DND-41 (cell line): ENCODE measurements at regions not wholly inside any gene's neighbourhood (a gene's known extent, or its start where the extent isn't known, plus 50 kb on each side); places are given as distances from the start of the nearest gene placed in this dataset.

ENCODE experiments used
- ATAC-seq: fragments of 200-7000 bp; cut with Tn5 transposase; 3 replicates; pipeline ENCODE4 v1.9.1; 2021; ENCODE audit warnings: low read depth; ENCODE audit not compliant: insufficient read depth
- DNase-seq: peaks from one replicate; pipeline ENCODE4 v3.0.0-alpha.2; 2020
- H2AFZ ChIP-seq: 2 replicates; pipeline ENCODE4 v1.6.0; 2012; ENCODE audit warnings: low read depth, low read length
- H3K27ac ChIP-seq: 2 replicates; pipeline ENCODE4 v1.5.1; 2012; ENCODE audit warnings: low read length, inconsistent platforms
- H3K27me3 ChIP-seq: fragments of 200-600 bp; sonication (generic); 2 replicates; pipeline ENCODE4 v1.6.0; 2012; ENCODE audit warnings: low read length, mild to moderate bottlenecking, inconsistent platforms; ENCODE audit not compliant: insufficient read depth, poor library complexity
- H3K36me3 ChIP-seq: 2 replicates; pipeline ENCODE4 v1.5.1; 2012; ENCODE audit warnings: low read length, inconsistent platforms; ENCODE audit not compliant: insufficient read depth
- H3K4me1 ChIP-seq: 2 replicates; pipeline ENCODE4 v1.5.1; 2012; ENCODE audit warnings: mild to moderate bottlenecking, low read length; ENCODE audit not compliant: insufficient read depth
- H3K4me2 ChIP-seq: 2 replicates; pipeline ENCODE4 v1.6.0; 2012; ENCODE audit warnings: mild to moderate bottlenecking, moderate library complexity, low read length, inconsistent platforms; ENCODE audit not compliant: insufficient read depth
- H3K4me3 ChIP-seq, 2 experiments: fragments of 200-600 bp in 1 of 2; shearing (Covaris generic) in 1 of 2; 2 replicates each; pipeline ENCODE4 v1.5.1; 2012 to 2016; ENCODE audit warnings: inconsistent platforms in 2 of 2, low read length in 2 of 2, mild to moderate bottlenecking in 2 of 2, low read depth in 1 of 2, moderate library complexity in 1 of 2
- H3K79me2 ChIP-seq: 2 replicates; pipeline ENCODE4 v1.6.0; 2012; ENCODE audit warnings: low read length, inconsistent platforms; ENCODE audit not compliant: insufficient read depth
- H3K9ac ChIP-seq: 2 replicates; pipeline ENCODE4 v1.6.0; 2012; ENCODE audit warnings: low read depth, mild to moderate bottlenecking, inconsistent platforms, low read length, moderate library complexity
- H3K9me3 ChIP-seq: 2 replicates; pipeline ENCODE4 v1.5.1; 2012; ENCODE audit warnings: low read length, moderate library complexity, mild to moderate bottlenecking, inconsistent platforms; ENCODE audit not compliant: insufficient read depth, severe bottlenecking
- H4K20me1 ChIP-seq: 2 replicates; pipeline ENCODE4 v1.6.0; 2012; ENCODE audit warnings: low read length; ENCODE audit not compliant: insufficient read depth
- EZH2 ChIP-seq: IDR thresholded peaks from 3 replicates; pipeline ENCODE4 v1.6.1; 2012; ENCODE audit warnings: borderline replicate concordance, low read depth, mild to moderate bottlenecking, moderate library complexity, low read length, inconsistent platforms; ENCODE audit not compliant: severe bottlenecking
- TF ChIP-seq, protein P1 (sequence below): IDR thresholded peaks from 2 replicates; pipeline ENCODE4 v1.5.1; 2012; ENCODE audit warnings: borderline replicate concordance, low read length, moderate library complexity, mild to moderate bottlenecking; ENCODE audit not compliant: poor library complexity, severe bottlenecking; ENCODE audit errors: extremely low read depth

DNA sequence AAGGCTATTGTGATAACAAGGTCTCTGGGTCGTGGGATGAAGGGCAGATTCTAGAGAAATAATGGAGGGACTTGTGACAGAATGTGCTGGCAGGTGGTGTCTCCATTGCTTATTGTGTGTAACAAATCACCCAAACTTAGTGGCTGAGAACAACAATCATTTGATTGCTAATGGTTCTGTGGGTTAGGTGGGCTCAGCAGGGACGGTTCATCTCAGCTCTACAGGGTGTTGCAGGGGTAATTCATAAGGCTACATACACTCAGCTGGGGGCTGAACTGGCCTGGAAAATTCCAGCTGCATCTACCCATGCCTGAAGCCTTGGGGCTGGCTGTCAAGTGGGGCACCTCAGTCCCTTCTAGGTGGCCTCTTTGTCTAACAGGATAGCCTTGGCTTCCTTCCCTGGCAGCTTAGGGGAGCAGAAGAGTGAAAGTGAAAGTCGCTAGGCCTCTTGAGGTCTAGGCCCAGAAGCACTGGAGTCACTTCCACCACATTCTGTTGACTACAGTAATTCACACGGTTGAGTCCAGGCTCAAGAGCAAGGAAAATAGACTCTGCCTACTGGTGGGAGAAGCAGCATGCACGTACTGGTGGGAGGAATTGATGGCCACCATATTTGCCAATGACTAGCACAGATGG is 308.9 kb downstream of the MN1 start:
- Histone ChIP-seq H3K27ac (peak overlapping the region; percentile 27; the same call in 1 of the 2 replicates), H3K9ac (no peak overlapping the region), H3K36me3 (no peaks in the 10 kb centered on the region), H3K4me3 (no peak overlapping the region), H3K4me1 (peaks cover 5% of the 10 kb centered on the region; the same call in 1 of the 2 replicates), H3K4me2 (no peak overlapping the region), H4K20me1 (no peaks in the 10 kb centered on the region), H3K79me2 (no peaks in the 10 kb centered on the region), H2AFZ (peak overlapping the region; percentile 19; the same call in 1 of the 2 replicates), H3K27me3 (no peaks in the 10 kb centered on the region), H3K9me3 (peaks cover 8% of the 10 kb centered on the region)
- TF ChIP-seq, protein P1, sequence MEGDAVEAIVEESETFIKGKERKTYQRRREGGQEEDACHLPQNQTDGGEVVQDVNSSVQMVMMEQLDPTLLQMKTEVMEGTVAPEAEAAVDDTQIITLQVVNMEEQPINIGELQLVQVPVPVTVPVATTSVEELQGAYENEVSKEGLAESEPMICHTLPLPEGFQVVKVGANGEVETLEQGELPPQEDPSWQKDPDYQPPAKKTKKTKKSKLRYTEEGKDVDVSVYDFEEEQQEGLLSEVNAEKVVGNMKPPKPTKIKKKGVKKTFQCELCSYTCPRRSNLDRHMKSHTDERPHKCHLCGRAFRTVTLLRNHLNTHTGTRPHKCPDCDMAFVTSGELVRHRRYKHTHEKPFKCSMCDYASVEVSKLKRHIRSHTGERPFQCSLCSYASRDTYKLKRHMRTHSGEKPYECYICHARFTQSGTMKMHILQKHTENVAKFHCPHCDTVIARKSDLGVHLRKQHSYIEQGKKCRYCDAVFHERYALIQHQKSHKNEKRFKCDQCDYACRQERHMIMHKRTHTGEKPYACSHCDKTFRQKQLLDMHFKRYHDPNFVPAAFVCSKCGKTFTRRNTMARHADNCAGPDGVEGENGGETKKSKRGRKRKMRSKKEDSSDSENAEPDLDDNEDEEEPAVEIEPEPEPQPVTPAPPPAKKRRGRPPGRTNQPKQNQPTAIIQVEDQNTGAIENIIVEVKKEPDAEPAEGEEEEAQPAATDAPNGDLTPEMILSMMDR, result no peak
- no peak for TF ChIP-seq EZH2
- peak; percentile 80 for ATAC-seq
- peak; percentile 38 for DNase-seq

DNA sequence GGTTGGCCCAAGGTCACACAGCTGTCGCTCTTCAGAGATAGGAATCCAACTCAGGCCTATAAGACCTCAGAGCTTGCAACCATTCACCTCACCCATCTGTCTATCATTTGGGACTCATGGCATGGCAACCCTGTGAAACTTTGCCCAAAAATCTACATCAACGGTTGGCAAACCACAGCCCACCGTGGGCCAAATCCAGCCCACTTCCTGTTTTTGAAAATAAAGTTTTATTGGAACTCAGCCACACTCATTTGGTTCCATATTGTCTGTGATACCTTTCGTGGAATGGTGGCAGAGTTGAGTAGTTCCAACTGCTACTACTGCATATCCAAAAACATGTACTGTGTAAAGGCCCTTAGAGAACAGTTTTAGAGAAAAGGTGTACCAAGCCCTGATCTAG is 307.8 kb downstream of the MN1 start:
- H4K20me1 ChIP-seq, result no peaks in the 10 kb centered on the region
- no peaks in the 10 kb centered on the region for H3K79me2 ChIP-seq
- ATAC-seq (peak; percentile 27; the same call in 1 of the 3 replicates), DNase-seq (peak; percentile 10)
- H3K9ac ChIP-seq, result no peak overlapping the region
- no peaks in the 10 kb centered on the region for H3K36me3 ChIP-seq
- H3K9me3 ChIP-seq, result peaks cover 8% of the 10 kb centered on the region
- H3K4me3 ChIP-seq, result no peak overlapping the region
- no peak overlapping the region for H3K4me2 ChIP-seq
- no peak overlapping the region for H3K27ac ChIP-seq
- TF ChIP-seq EZH2, result no peak
- TF ChIP-seq, protein P1, result no peak
- peaks cover 5% of the 10 kb centered on the region; the same call in 1 of the 2 replicates for H3K4me1 ChIP-seq
- H3K27me3 ChIP-seq, result no peaks in the 10 kb centered on the region
- no peak overlapping the region for H2AFZ ChIP-seq

DNA sequence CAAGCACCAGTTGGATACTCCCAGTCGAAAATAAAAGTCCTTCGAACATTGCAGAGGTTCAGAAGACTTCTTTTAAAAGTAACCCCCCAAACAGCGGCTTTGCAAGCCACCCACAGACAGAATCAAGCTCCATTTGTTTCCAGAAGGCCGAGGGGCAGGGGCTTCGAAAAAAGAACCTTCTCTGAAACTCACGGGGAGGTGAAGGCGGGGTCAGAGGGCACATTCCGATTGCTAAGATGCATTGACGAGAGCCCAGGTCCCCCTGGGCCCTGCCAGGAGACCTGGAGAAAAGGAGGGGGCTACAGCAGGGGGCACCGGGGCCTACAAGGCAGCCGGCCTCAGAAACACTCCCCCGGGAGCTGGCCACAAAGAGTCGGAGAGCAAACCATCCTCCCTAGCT is 306.8 kb downstream of the MN1 start:
- TF ChIP-seq, protein P1, result no peak
- no peak for TF ChIP-seq EZH2
- DNase-seq, result no peak
- Histone ChIP-seq H3K9ac (no peak overlapping the region), H4K20me1 (no peaks in the 10 kb centered on the region), H3K27ac (no peak overlapping the region), H3K4me1 (peaks cover 5% of the 10 kb centered on the region; the same call in 1 of the 2 replicates), H3K36me3 (no peaks in the 10 kb centered on the region), H3K9me3 (peaks cover 8% of the 10 kb centered on the region), H3K4me3 (no peak overlapping the region), H3K79me2 (no peaks in the 10 kb centered on the region), H3K4me2 (no peak overlapping the region), H2AFZ (no peak overlapping the region), H3K27me3 (no peaks in the 10 kb centered on the region)
- no peak for ATAC-seq
